Hepatocyte (in vitro differentiated cells): ENCODE measurements at regions not wholly inside any gene's neighbourhood (a gene's known extent, or its start where the extent isn't known, plus 50 kb on each side); places are given as distances from the start of the nearest gene placed in this dataset.

Experiments
- EZH2 ChIP-seq: fragments of 200-600 bp; sonication (generic); IDR thresholded peaks from 2 replicates; pipeline ENCODE4 v1.6.1; 2016; ENCODE audit warnings: antibody characterized with exemption, mild to moderate bottlenecking, borderline replicate concordance
- EZH2phosphoT487 ChIP-seq: fragments of 200-600 bp; sonication (generic); IDR thresholded peaks from one replicate; pipeline ENCODE4 v1.6.1; 2018; ENCODE audit warnings: antibody characterized with exemption, mild to moderate bottlenecking, low read depth, moderate library complexity; ENCODE audit not compliant: unreplicated experiment, severe bottlenecking
- TF ChIP-seq, protein P1 (sequence below): fragments of 200-600 bp; sonication (generic); IDR thresholded peaks from 2 replicates; pipeline ENCODE4 v1.5.1; 2016; ENCODE audit warnings: antibody characterized with exemption, mild to moderate bottlenecking; ENCODE audit not compliant: poor library complexity

- TF ChIP-seq, protein P1, sequence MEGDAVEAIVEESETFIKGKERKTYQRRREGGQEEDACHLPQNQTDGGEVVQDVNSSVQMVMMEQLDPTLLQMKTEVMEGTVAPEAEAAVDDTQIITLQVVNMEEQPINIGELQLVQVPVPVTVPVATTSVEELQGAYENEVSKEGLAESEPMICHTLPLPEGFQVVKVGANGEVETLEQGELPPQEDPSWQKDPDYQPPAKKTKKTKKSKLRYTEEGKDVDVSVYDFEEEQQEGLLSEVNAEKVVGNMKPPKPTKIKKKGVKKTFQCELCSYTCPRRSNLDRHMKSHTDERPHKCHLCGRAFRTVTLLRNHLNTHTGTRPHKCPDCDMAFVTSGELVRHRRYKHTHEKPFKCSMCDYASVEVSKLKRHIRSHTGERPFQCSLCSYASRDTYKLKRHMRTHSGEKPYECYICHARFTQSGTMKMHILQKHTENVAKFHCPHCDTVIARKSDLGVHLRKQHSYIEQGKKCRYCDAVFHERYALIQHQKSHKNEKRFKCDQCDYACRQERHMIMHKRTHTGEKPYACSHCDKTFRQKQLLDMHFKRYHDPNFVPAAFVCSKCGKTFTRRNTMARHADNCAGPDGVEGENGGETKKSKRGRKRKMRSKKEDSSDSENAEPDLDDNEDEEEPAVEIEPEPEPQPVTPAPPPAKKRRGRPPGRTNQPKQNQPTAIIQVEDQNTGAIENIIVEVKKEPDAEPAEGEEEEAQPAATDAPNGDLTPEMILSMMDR, result no peak
- no peak for TF ChIP-seq EZH2phosphoT487
- no peak for TF ChIP-seq EZH2
Measured at GRCh38 chr11:110797453-110797852, 85.2 kb upstream of the ARHGAP20 start.
